ENCODE measurements at regions not wholly inside any gene's neighbourhood (a gene's known extent, or its start where the extent isn't known, plus 50 kb on each side); places are given as distances from the start of the nearest gene placed in this dataset.

DNA sequence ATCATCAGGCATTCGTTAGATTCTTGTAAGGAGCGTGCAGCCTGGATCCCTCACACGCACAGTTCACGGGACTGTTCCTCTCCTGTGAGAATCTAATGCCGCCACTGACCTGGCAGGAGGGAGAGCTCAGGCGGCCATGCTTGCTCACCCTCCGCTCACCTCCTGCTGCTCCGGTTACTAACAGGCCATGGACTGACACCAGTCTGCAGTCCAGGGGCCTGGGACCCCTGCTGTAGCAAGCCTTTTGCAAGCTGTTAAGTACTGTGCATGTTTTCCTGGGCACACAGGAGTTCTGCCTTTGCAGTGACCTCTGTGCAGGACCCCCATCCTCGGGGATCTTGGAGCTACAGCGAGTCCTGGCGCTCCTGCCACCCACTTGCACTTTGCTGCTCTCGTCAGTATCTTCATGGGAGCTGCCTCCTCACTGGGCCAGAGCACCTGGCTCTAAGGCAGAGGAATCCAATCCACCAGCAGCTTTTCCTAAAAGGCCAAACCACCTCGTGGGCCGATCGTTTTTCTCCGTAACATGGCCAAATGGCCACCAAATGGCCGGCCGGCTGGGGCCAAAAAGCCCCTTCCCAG is 230.6 kb downstream of the FOXL1 start:
- Histone ChIP-seq H3K9me3 (ENCODE audit: control insufficient read depth, low read length) (no peaks in the 10 kb centered on the region), H3K36me3 (ENCODE audit: control insufficient read depth in 1 of 2, insufficient read depth in 2 of 2, low read length in 1 of 2) (no peaks in the 10 kb centered on the region), H3K4me1 (ENCODE audit: control insufficient read depth in 1 of 2, insufficient read depth in 2 of 2, low read length in 2 of 2) (peaks cover 0 to 2% of the 10 kb centered on the region in 2 donors), H3K27ac (ENCODE audit: low read depth in 1 of 2, low read length in 2 of 2) (no peak overlapping the region), H3K4me3 (ENCODE audit: low read length in 2 of 2) (no peak overlapping the region), H3K27me3 (ENCODE audit: control insufficient read depth in 1 of 2, insufficient read depth in 2 of 2, low read length in 1 of 2) (no peaks in the 10 kb centered on the region)
- 87 to 92% methylated on average over 18 of the region's 18 CpGs for WGBS, 2 donors
- ATAC-seq (ENCODE audit: low FRiP score), result no peak
- no peak for DNase-seq
- intact Hi-C loops (cut with DNase I), result no loop called here

DNA sequence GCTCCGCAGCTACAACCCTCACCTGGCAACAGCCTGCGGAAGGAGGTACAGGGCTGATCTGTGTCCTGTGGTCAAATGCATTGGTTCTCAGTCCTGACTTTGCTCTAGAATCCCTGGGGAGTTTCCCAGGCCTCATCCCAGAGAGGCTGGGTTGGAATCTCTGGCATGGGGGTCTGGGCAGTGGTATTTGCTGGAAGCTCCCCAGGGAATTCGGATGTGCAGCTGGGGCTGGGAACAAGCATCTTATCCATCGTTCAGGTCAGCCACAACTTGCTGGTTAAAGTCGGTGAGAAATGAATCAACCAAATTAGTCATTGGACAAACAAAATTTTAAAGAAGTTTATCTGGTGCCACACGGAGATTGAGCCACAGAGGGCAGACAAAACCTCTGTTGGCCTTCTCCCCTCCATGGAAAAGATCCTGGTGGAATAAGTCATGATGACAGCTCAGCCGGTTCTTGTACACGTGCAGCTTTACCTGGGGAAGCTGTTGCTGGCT is 231.2 kb downstream of the FOXL1 start:
- intact Hi-C loops (cut with DNase I), result no loop called here
- DNase-seq (no peak), ATAC-seq (ENCODE audit: low FRiP score) (no peak)
- H3K9me3 ChIP-seq (ENCODE audit: control insufficient read depth, low read length), result no peaks in the 10 kb centered on the region
- H3K27ac ChIP-seq (ENCODE audit: low read depth in 1 of 2, low read length in 2 of 2), result no peak overlapping the region
- no peaks in the 10 kb centered on the region for H3K36me3 ChIP-seq (ENCODE audit: control insufficient read depth in 1 of 2, insufficient read depth in 2 of 2, low read length in 1 of 2)
- peaks cover 0 to 2% of the 10 kb centered on the region in 2 donors for H3K4me1 ChIP-seq (ENCODE audit: control insufficient read depth in 1 of 2, insufficient read depth in 2 of 2, low read length in 2 of 2)
- 31 to 33% methylated on average over 8 of the region's 8 CpGs for WGBS, 2 donors
- no peak overlapping the region for H3K4me3 ChIP-seq (ENCODE audit: low read length in 2 of 2)
- no peaks in the 10 kb centered on the region for H3K27me3 ChIP-seq (ENCODE audit: control insufficient read depth in 1 of 2, insufficient read depth in 2 of 2, low read length in 1 of 2)

GRCh38 chr16:86810062-86810461 is 231.7 kb downstream of the FOXL1 start:
- Histone ChIP-seq H3K4me1 (ENCODE audit: control insufficient read depth in 1 of 2, insufficient read depth in 2 of 2, low read length in 2 of 2) (peaks cover 0 to 2% of the 10 kb centered on the region in 2 donors), H3K27ac (ENCODE audit: low read depth in 1 of 2, low read length in 2 of 2) (no peak overlapping the region), H3K27me3 (ENCODE audit: control insufficient read depth in 1 of 2, insufficient read depth in 2 of 2, low read length in 1 of 2) (no peaks in the 10 kb centered on the region), H3K4me3 (ENCODE audit: low read length in 2 of 2) (no peak overlapping the region), H3K9me3 (ENCODE audit: control insufficient read depth, low read length) (no peaks in the 10 kb centered on the region), H3K36me3 (ENCODE audit: control insufficient read depth in 1 of 2, insufficient read depth in 2 of 2, low read length in 1 of 2) (no peaks in the 10 kb centered on the region)
- ATAC-seq (ENCODE audit: low FRiP score) (no peak), DNase-seq (no peak)
- intact Hi-C loops (cut with DNase I), result no loop called here
- WGBS, 2 donors, result 92 to 95% methylated on average over 2 of the region's 2 CpGs

- WGBS, 2 donors, result 84 to 93% methylated on average over 2 of the region's 2 CpGs
- intact Hi-C loops (cut with DNase I), result no loop called here
- Histone ChIP-seq H3K27ac (ENCODE audit: low read depth in 1 of 2, low read length in 2 of 2) (no peak overlapping the region), H3K36me3 (ENCODE audit: control insufficient read depth in 1 of 2, insufficient read depth in 2 of 2, low read length in 1 of 2) (no peaks in the 10 kb centered on the region), H3K9me3 (ENCODE audit: control insufficient read depth, low read length) (no peaks in the 10 kb centered on the region), H3K27me3 (ENCODE audit: control insufficient read depth in 1 of 2, insufficient read depth in 2 of 2, low read length in 1 of 2) (no peaks in the 10 kb centered on the region), H3K4me1 (ENCODE audit: control insufficient read depth in 1 of 2, insufficient read depth in 2 of 2, low read length in 2 of 2) (no peaks in the 10 kb centered on the region), H3K4me3 (ENCODE audit: low read length in 2 of 2) (no peak overlapping the region)
- no peak for DNase-seq
- ATAC-seq (ENCODE audit: low FRiP score), result no peak
Measured at GRCh38 chr16:86812363-86812970, 234.1 kb downstream of the FOXL1 start.

GRCh38 chr16:86814256-86814655 is 235.9 kb downstream of the FOXL1 start:
- Histone ChIP-seq H3K4me3 (ENCODE audit: low read length in 2 of 2) (no peak overlapping the region), H3K27me3 (ENCODE audit: control insufficient read depth in 1 of 2, insufficient read depth in 2 of 2, low read length in 1 of 2) (no peaks in the 10 kb centered on the region), H3K4me1 (ENCODE audit: control insufficient read depth in 1 of 2, insufficient read depth in 2 of 2, low read length in 2 of 2) (no peaks in the 10 kb centered on the region), H3K9me3 (ENCODE audit: control insufficient read depth, low read length) (no peaks in the 10 kb centered on the region), H3K36me3 (ENCODE audit: control insufficient read depth in 1 of 2, insufficient read depth in 2 of 2, low read length in 1 of 2) (no peaks in the 10 kb centered on the region), H3K27ac (ENCODE audit: low read depth in 1 of 2, low read length in 2 of 2) (no peak overlapping the region)
- 94 to 95% methylated on average over 7 of the region's 7 CpGs for WGBS, 2 donors
- intact Hi-C loops (cut with DNase I), result no loop called here
- DNase-seq, result no peak
- no peak for ATAC-seq (ENCODE audit: low FRiP score)

- WGBS, 2 donors, result 85 to 87% methylated on average over 9 of the region's 9 CpGs
- DNase-seq (no peak), ATAC-seq (ENCODE audit: low FRiP score) (no peak)
- intact Hi-C loops (cut with DNase I), result no loop called here
- Histone ChIP-seq H3K4me3 (ENCODE audit: low read length in 2 of 2) (no peak overlapping the region), H3K36me3 (ENCODE audit: control insufficient read depth in 1 of 2, insufficient read depth in 2 of 2, low read length in 1 of 2) (no peaks in the 10 kb centered on the region), H3K27me3 (ENCODE audit: control insufficient read depth in 1 of 2, insufficient read depth in 2 of 2, low read length in 1 of 2) (no peaks in the 10 kb centered on the region), H3K9me3 (ENCODE audit: control insufficient read depth, low read length) (no peaks in the 10 kb centered on the region), H3K27ac (ENCODE audit: low read depth in 1 of 2, low read length in 2 of 2) (no peak overlapping the region), H3K4me1 (ENCODE audit: control insufficient read depth in 1 of 2, insufficient read depth in 2 of 2, low read length in 2 of 2) (no peaks in the 10 kb centered on the region)
Measured at GRCh38 chr16:86816930-86817625, 238.7 kb downstream of the FOXL1 start.

GRCh38 chr16:86818671-86819532 is 240.6 kb downstream of the FOXL1 start:
- intact Hi-C loops (cut with DNase I), result no loop called here
- ATAC-seq (ENCODE audit: low FRiP score) (peak; percentile 19), DNase-seq (no peak)
- no peaks in the 10 kb centered on the region for H3K4me1 ChIP-seq (ENCODE audit: control insufficient read depth in 1 of 2, insufficient read depth in 2 of 2, low read length in 2 of 2)
- WGBS, 2 donors, result 34 to 37% methylated on average over 29 of the region's 29 CpGs
- H3K9me3 ChIP-seq (ENCODE audit: control insufficient read depth, low read length), result no peaks in the 10 kb centered on the region
- no peak overlapping the region for H3K4me3 ChIP-seq (ENCODE audit: low read length in 2 of 2)
- no peaks in the 10 kb centered on the region for H3K27me3 ChIP-seq (ENCODE audit: control insufficient read depth in 1 of 2, insufficient read depth in 2 of 2, low read length in 1 of 2)
- peak overlapping the region in 1 of 2 donors; percentile 21 for H3K27ac ChIP-seq (ENCODE audit: low read depth in 1 of 2, low read length in 2 of 2)
- no peaks in the 10 kb centered on the region for H3K36me3 ChIP-seq (ENCODE audit: control insufficient read depth in 1 of 2, insufficient read depth in 2 of 2, low read length in 1 of 2)

DNA sequence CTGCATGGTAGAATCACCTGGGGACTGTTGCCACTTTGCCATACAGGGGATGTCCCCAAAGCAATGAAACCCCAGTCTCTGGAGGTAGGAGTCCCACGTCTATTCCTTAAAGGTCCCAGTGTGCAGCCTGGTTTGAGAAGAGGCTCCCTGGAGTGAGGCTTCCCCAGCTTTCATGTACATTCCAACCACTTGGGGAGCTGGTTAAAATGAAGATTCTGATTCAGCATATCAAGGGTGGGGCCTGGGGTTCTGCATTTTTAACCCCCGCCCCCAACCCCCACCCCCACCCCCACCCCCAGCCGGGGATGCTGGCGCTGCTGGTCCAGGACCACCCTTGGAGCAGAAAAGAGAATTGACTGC is 241.2 kb downstream of the FOXL1 start:
- Histone ChIP-seq H3K9me3 (ENCODE audit: control insufficient read depth, low read length) (peaks cover 2% of the 10 kb centered on the region), H3K27ac (ENCODE audit: low read depth in 1 of 2, low read length in 2 of 2) (no peak overlapping the region), H3K4me1 (ENCODE audit: control insufficient read depth in 1 of 2, insufficient read depth in 2 of 2, low read length in 2 of 2) (no peaks in the 10 kb centered on the region), H3K36me3 (ENCODE audit: control insufficient read depth in 1 of 2, insufficient read depth in 2 of 2, low read length in 1 of 2) (no peaks in the 10 kb centered on the region), H3K4me3 (ENCODE audit: low read length in 2 of 2) (no peak overlapping the region), H3K27me3 (ENCODE audit: control insufficient read depth in 1 of 2, insufficient read depth in 2 of 2, low read length in 1 of 2) (no peaks in the 10 kb centered on the region)
- intact Hi-C loops (cut with DNase I), result no loop called here
- no peak for ATAC-seq (ENCODE audit: low FRiP score)
- 22 to 26% methylated on average over 4 of the region's 4 CpGs for WGBS, 2 donors
- DNase-seq, result no peak

Data from aorta (tissue), 5 donors.